ENCODE measurements at regions not wholly inside any gene's neighbourhood (a gene's known extent, or its start where the extent isn't known, plus 50 kb on each side); places are given as distances from the start of the nearest gene placed in this dataset.

DNA sequence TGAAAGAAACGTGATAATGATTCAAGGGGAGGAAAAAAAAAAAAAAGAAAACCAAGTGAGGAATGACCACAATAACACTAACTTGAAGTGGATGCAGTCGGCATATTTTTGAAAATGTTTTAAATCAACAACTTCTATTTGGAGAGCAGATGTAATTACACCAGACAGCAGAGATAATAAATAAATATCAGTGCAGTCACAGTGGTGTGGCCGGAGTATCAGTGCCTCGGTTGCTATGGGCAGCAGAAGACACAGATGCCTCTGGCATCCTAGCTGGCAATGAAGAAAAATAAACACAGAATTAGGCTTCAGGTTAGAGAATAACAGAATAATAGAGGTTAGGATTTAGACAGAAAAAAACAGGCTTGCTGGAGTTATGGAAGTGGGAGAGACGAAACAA is 888.3 kb downstream of the LTN1 start:
- Histone ChIP-seq H4K20me1 (replicated peaks; ENCODE audit: insufficient read depth) (no peaks in the 10 kb centered on the region), H3K36me3 (ENCODE audit: insufficient read depth) (no peaks in the 10 kb centered on the region), H3K4me1 (ENCODE audit: insufficient read depth) (no peaks in the 10 kb centered on the region), H2AFZ (no peak overlapping the region), H3F3A (replicated peaks; ENCODE audit: low read depth) (no peaks in the 10 kb centered on the region), H3K79me2 (replicated peaks; ENCODE audit: insufficient read depth) (no peaks in the 10 kb centered on the region), H3K4me3 (no peak overlapping the region), H3K9me2 (ENCODE audit: insufficient read depth) (no peaks in the 10 kb centered on the region), H3K4me2 (no peak overlapping the region), H3K27me3 (ENCODE audit: insufficient read depth) (no peaks in the 10 kb centered on the region), H3K27ac (ENCODE audit: low read depth) (no peak overlapping the region)
- no peak overlapping the region for H3K4me3 Mint-ChIP-seq
- no peaks in the 10 kb centered on the region for H3K36me3 Mint-ChIP-seq (ENCODE audit: low read depth)
- H3K9me3 Mint-ChIP-seq: no peaks in the 10 kb centered on the region
- TF ChIP-seq NANOG (IDR thresholded peaks at IDR 0.05; ENCODE audit: borderline replicate concordance): no peak
- TF ChIP-seq POLR2AphosphoS5 (IDR thresholded peaks at IDR 0.05; ENCODE audit: low read depth): no peak
- no peak for TF ChIP-seq EZH2 (IDR thresholded peaks at IDR 0.05; ENCODE audit: low read depth, unreplicated experiment)
- TF ChIP-seq, protein P1, sequence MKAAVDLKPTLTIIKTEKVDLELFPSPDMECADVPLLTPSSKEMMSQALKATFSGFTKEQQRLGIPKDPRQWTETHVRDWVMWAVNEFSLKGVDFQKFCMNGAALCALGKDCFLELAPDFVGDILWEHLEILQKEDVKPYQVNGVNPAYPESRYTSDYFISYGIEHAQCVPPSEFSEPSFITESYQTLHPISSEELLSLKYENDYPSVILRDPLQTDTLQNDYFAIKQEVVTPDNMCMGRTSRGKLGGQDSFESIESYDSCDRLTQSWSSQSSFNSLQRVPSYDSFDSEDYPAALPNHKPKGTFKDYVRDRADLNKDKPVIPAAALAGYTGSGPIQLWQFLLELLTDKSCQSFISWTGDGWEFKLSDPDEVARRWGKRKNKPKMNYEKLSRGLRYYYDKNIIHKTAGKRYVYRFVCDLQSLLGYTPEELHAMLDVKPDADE (IDR thresholded peaks at IDR 0.05): no peak
- no peak for DNase-seq (ENCODE audit: low spot score)
- H3K4me1 Mint-ChIP-seq: no peaks in the 10 kb centered on the region
- no peak for ATAC-seq
- H3K27me3 Mint-ChIP-seq (ENCODE audit: insufficient read depth, low read depth, poor library complexity): no peaks in the 10 kb centered on the region
- H3K27ac Mint-ChIP-seq: no peak overlapping the region

DNA sequence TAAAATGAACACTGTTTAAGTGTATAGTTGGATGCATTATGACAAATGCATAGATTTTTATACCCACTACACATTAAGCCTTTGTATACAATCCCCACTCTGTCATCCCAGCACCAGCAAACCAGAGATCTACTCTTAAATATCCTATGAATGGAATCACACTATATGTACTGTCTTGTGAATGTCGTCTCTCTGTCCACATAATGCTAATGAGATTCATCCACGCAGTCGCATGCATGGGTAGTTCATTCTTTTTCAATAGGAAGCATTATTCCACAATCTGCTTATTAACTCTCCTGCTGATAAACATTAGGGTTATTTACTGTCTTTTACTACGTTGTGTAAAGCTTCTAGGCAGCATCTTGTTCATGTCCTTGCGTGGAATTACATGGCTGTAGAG is 892.3 kb downstream of the LTN1 start:
- Histone ChIP-seq H3K27me3 (ENCODE audit: insufficient read depth) (no peaks in the 10 kb centered on the region), H4K20me1 (replicated peaks; ENCODE audit: insufficient read depth) (no peaks in the 10 kb centered on the region), H2AFZ (no peak overlapping the region), H3K79me2 (replicated peaks; ENCODE audit: insufficient read depth) (no peaks in the 10 kb centered on the region), H3K36me3 (ENCODE audit: insufficient read depth) (no peaks in the 10 kb centered on the region), H3K4me3 (no peak overlapping the region), H3K4me1 (ENCODE audit: insufficient read depth) (no peaks in the 10 kb centered on the region), H3K4me2 (no peak overlapping the region), H3K9me2 (ENCODE audit: insufficient read depth) (no peaks in the 10 kb centered on the region), H3K27ac (ENCODE audit: low read depth) (no peak overlapping the region), H3F3A (replicated peaks; ENCODE audit: low read depth) (no peaks in the 10 kb centered on the region)
- no peak for DNase-seq (ENCODE audit: low spot score)
- Mint-ChIP-seq H3K9me3 (no peaks in the 10 kb centered on the region), H3K4me1 (no peaks in the 10 kb centered on the region), H3K27me3 (ENCODE audit: insufficient read depth, low read depth, poor library complexity) (no peaks in the 10 kb centered on the region), H3K27ac (no peak overlapping the region), H3K4me3 (no peak overlapping the region), H3K36me3 (ENCODE audit: low read depth) (no peaks in the 10 kb centered on the region)
- ATAC-seq: no peak
- TF ChIP-seq, protein P2, sequence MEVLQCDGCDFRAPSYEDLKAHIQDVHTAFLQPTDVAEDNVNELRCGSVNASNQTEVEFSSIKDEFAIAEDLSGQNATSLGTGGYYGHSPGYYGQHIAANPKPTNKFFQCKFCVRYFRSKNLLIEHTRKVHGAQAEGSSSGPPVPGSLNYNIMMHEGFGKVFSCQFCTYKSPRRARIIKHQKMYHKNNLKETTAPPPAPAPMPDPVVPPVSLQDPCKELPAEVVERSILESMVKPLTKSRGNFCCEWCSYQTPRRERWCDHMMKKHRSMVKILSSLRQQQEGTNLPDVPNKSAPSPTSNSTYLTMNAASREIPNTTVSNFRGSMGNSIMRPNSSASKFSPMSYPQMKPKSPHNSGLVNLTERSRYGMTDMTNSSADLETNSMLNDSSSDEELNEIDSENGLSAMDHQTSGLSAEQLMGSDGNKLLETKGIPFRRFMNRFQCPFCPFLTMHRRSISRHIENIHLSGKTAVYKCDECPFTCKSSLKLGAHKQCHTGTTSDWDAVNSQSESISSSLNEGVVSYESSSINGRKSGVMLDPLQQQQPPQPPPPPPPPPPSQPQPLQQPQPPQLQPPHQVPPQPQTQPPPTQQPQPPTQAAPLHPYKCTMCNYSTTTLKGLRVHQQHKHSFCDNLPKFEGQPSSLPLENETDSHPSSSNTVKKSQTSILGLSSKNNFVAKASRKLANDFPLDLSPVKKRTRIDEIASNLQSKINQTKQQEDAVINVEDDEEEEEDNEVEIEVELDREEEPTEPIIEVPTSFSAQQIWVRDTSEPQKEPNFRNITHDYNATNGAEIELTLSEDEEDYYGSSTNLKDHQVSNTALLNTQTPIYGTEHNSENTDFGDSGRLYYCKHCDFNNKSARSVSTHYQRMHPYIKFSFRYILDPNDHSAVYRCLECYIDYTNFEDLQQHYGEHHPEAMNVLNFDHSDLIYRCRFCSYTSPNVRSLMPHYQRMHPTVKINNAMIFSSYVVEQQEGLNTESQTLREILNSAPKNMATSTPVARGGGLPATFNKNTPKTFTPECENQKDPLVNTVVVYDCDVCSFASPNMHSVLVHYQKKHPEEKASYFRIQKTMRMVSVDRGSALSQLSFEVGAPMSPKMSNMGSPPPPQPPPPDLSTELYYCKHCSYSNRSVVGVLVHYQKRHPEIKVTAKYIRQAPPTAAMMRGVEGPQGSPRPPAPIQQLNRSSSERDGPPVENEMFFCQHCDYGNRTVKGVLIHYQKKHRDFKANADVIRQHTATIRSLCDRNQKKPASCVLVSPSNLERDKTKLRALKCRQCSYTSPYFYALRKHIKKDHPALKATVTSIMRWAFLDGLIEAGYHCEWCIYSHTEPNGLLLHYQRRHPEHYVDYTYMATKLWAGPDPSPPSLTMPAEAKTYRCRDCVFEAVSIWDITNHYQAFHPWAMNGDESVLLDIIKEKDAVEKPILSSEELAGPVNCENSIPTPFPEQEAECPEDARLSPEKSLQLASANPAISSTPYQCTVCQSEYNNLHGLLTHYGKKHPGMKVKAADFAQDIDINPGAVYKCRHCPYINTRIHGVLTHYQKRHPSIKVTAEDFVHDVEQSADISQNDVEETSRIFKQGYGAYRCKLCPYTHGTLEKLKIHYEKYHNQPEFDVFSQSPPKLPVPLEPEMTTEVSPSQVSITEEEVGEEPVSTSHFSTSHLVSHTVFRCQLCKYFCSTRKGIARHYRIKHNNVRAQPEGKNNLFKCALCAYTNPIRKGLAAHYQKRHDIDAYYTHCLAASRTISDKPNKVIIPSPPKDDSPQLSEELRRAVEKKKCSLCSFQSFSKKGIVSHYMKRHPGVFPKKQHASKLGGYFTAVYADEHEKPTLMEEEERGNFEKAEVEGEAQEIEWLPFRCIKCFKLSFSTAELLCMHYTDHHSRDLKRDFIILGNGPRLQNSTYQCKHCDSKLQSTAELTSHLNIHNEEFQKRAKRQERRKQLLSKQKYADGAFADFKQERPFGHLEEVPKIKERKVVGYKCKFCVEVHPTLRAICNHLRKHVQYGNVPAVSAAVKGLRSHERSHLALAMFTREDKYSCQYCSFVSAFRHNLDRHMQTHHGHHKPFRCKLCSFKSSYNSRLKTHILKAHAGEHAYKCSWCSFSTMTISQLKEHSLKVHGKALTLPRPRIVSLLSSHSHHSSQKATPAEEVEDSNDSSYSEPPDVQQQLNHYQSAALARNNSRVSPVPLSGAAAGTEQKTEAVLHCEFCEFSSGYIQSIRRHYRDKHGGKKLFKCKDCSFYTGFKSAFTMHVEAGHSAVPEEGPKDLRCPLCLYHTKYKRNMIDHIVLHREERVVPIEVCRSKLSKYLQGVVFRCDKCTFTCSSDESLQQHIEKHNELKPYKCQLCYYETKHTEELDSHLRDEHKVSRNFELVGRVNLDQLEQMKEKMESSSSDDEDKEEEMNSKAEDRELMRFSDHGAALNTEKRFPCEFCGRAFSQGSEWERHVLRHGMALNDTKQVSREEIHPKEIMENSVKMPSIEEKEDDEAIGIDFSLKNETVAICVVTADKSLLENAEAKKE (CRISPR knock-in tag; IDR thresholded peaks at IDR 0.05): no peak
- TF ChIP-seq JUNB (IDR thresholded peaks at IDR 0.05; ENCODE audit: unreplicated experiment): no peak
- TF ChIP-seq, protein P3, sequence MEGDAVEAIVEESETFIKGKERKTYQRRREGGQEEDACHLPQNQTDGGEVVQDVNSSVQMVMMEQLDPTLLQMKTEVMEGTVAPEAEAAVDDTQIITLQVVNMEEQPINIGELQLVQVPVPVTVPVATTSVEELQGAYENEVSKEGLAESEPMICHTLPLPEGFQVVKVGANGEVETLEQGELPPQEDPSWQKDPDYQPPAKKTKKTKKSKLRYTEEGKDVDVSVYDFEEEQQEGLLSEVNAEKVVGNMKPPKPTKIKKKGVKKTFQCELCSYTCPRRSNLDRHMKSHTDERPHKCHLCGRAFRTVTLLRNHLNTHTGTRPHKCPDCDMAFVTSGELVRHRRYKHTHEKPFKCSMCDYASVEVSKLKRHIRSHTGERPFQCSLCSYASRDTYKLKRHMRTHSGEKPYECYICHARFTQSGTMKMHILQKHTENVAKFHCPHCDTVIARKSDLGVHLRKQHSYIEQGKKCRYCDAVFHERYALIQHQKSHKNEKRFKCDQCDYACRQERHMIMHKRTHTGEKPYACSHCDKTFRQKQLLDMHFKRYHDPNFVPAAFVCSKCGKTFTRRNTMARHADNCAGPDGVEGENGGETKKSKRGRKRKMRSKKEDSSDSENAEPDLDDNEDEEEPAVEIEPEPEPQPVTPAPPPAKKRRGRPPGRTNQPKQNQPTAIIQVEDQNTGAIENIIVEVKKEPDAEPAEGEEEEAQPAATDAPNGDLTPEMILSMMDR (conservative IDR thresholded peaks at IDR 0.05; ENCODE audit: low read depth in 2 of 2): no peak
- no peak for TF ChIP-seq ZNF331 (CRISPR knock-in tag; IDR thresholded peaks at IDR 0.05; ENCODE audit: low read depth)
- no peak for TF ChIP-seq CREB1 (CRISPR knock-in tag; IDR thresholded peaks at IDR 0.05; ENCODE audit: low read depth)
- TF ChIP-seq STAT1 (IDR thresholded peaks at IDR 0.05; ENCODE audit: unreplicated experiment): no peak
- no peak for TF ChIP-seq POLR2AphosphoS5 (IDR thresholded peaks at IDR 0.05; ENCODE audit: low read depth)
- TF ChIP-seq NANOG (IDR thresholded peaks at IDR 0.05; ENCODE audit: borderline replicate concordance): no peak
- TF ChIP-seq EZH2phosphoT487 (IDR thresholded peaks at IDR 0.05; ENCODE audit: unreplicated experiment): no peak
- TF ChIP-seq ZNF114 (CRISPR knock-in tag; IDR thresholded peaks at IDR 0.05): no peak
- TF ChIP-seq, protein P1 (IDR thresholded peaks at IDR 0.05): no peak

All from GM23338 (cell line).